DMS 273 treated with DMSO at 0.1 percent for 48 hours (cell line): ENCODE measurements at regions not wholly inside any gene's neighbourhood (a gene's known extent, or its start where the extent isn't known, plus 50 kb on each side); places are given as distances from the start of the nearest gene placed in this dataset.
A peak's percentile ranks its signal among the peaks of the same experiment; 100 is the strongest.

Experiments
- DNase-seq: peaks from one replicate; lab custom pipeline; 2025; lab: John Stamatoyannopoulos, UW

- DNase-seq: no peak
Observed at GRCh38 chr6:9610620-9611415, 804.1 kb downstream of the TFAP2A start.

GRCh38 chr6:9606435-9607134 is 808.3 kb downstream of the TFAP2A start:
- DNase-seq: no peak

- no peak for DNase-seq
Observed at GRCh38 chr6:9594746-9595145, 820.1 kb downstream of the TFAP2A start.

- DNase-seq: no peak
Observed at GRCh38 chr6:9593554-9593953, 821.3 kb downstream of the TFAP2A start.

- no peak for DNase-seq
Observed at GRCh38 chr6:9583753-9584352, 831.0 kb downstream of the TFAP2A start.

- DNase-seq: no peak
Observed at GRCh38 chr6:9581155-9581554, 833.7 kb downstream of the TFAP2A start.

- no peak for DNase-seq
Observed at GRCh38 chr6:9576521-9576920, 838.4 kb downstream of the TFAP2A start.

GRCh38 chr6:9566096-9566495 is 848.8 kb downstream of the TFAP2A start:
- DNase-seq: no peak

- no peak for DNase-seq
Observed at GRCh38 chr6:9564021-9564420, 850.9 kb downstream of the TFAP2A start.

GRCh38 chr6:9563568-9563967 is 851.3 kb downstream of the TFAP2A start:
- DNase-seq: no peak

GRCh38 chr6:9554806-9555205 is 860.1 kb downstream of the TFAP2A start:
- no peak for DNase-seq

GRCh38 chr6:9554323-9554722 is 860.6 kb downstream of the TFAP2A start:
- no peak for DNase-seq

GRCh38 chr6:9553002-9553401 is 861.9 kb downstream of the TFAP2A start:
- no peak for DNase-seq

- no peak for DNase-seq
Observed at GRCh38 chr6:9543649-9544048, 871.2 kb downstream of the TFAP2A start.

GRCh38 chr6:9540534-9541126 is 874.2 kb downstream of the TFAP2A start:
- no peak for DNase-seq

- no peak for DNase-seq
Observed at GRCh38 chr6:9540126-9540525, 874.7 kb downstream of the TFAP2A start.

GRCh38 chr6:9539231-9539755 is 875.6 kb downstream of the TFAP2A start:
- DNase-seq: no peak

GRCh38 chr6:9537381-9537780 is 877.5 kb downstream of the TFAP2A start:
- no peak for DNase-seq

- no peak for DNase-seq
Observed at GRCh38 chr6:9535106-9535505, 879.8 kb downstream of the TFAP2A start.

- DNase-seq: peak; percentile 13
Observed at GRCh38 chr6:9532621-9533557, 882.0 kb downstream of the TFAP2A start.

- DNase-seq: no peak
Observed at GRCh38 chr6:9527679-9528286, 887.1 kb downstream of the TFAP2A start.
